ENCODE measurements at regions not wholly inside any gene's neighbourhood (a gene's known extent, or its start where the extent isn't known, plus 50 kb on each side); places are given as distances from the start of the nearest gene placed in this dataset.

DNA sequence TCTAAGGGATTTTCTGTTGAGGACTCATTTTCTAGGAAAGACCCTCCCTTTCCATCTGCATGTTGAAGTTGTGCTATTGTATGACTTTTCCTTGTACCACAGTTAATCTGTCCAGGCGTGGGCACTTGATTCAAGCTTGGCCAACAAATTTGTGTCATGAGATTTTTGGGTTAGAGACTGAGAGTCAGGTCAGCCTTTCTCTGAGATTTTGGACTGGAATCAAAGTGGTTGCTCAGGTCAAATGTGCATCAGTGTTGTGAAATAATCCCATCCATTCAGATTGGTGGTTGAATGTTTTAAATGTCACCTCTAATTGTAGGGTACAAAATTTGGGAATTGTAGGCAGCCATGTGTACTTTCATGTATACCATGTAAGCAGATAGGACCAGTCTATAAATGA, 545.2 kb upstream of the IGFBP7 start:
- intact Hi-C loops (cut with micrococcal nuclease; ENCODE audit: unreplicated experiment): no loop called here
- H2AFZ ChIP-seq (ENCODE audit: low read length): no peak overlapping the region
- BruUV-seq (replicated peaks): no TSS peak
- no peaks in the 10 kb centered on the region for H3K4me1 ChIP-seq (ENCODE audit: insufficient read depth, low read length, poor library complexity, severe bottlenecking)
- DNase-seq (ENCODE audit: low spot score): no peak
- H3K36me3 ChIP-seq (ENCODE audit: insufficient read depth, low read length): no peaks in the 10 kb centered on the region
- H3K9me3 ChIP-seq (ENCODE audit: low read length): no peaks in the 10 kb centered on the region
- no peak overlapping the region for H3K4me2 ChIP-seq (ENCODE audit: low read length)
- ChIA-PET POLR2A (interaction anchor here (1.1 kb wide), 1 partner anchor 12 kb away, joined by 3 read pairs; no protein-coding TSS in a partner anchor), CTCF (ENCODE audit: unreplicated experiment) (no interaction called here)
- no peak for TF ChIP-seq EZH2phosphoT487 (IDR thresholded peaks at IDR 0.05; ENCODE audit: borderline replicate concordance, low read depth, low read length)
- TF ChIP-seq, protein P1, sequence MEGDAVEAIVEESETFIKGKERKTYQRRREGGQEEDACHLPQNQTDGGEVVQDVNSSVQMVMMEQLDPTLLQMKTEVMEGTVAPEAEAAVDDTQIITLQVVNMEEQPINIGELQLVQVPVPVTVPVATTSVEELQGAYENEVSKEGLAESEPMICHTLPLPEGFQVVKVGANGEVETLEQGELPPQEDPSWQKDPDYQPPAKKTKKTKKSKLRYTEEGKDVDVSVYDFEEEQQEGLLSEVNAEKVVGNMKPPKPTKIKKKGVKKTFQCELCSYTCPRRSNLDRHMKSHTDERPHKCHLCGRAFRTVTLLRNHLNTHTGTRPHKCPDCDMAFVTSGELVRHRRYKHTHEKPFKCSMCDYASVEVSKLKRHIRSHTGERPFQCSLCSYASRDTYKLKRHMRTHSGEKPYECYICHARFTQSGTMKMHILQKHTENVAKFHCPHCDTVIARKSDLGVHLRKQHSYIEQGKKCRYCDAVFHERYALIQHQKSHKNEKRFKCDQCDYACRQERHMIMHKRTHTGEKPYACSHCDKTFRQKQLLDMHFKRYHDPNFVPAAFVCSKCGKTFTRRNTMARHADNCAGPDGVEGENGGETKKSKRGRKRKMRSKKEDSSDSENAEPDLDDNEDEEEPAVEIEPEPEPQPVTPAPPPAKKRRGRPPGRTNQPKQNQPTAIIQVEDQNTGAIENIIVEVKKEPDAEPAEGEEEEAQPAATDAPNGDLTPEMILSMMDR (conservative IDR thresholded peaks at IDR 0.05; ENCODE audit: low read length): no peak
- no peaks in the 10 kb centered on the region for H4K20me1 ChIP-seq (ENCODE audit: insufficient read depth, low read length)
- no peaks in the 10 kb centered on the region; the same call in 1 of the 2 replicates for H3K9me2 ChIP-seq (ENCODE audit: insufficient read depth, low read length)
- H3K27ac ChIP-seq (ENCODE audit: low read depth, low read length, poor library complexity, severe bottlenecking): no peak overlapping the region
- H3K79me2 ChIP-seq (ENCODE audit: insufficient read depth, low read depth, low read length): no peaks in the 10 kb centered on the region
- no peak overlapping the region for H3K4me3 ChIP-seq (ENCODE audit: low read depth, low read length, poor library complexity, severe bottlenecking)

DNA sequence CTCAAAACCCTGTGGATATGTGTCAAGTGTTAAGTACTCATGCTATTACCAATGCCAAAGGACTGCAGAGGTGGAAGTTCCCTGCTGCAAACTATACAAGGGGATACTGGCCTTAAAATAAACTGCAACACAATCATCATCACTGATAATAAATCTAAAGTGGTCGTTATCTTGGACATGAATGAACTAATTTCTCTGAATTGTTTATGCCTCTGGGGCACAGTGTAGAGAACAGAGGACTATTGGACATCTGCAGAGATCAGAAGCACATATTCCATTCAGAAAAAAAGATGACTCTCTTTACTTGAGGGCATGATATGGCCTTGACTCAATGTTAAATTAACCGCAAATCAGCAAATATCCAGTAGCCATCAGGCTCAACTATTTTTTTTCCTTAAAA, 542.6 kb upstream of the IGFBP7 start:
- H3K4me1 ChIP-seq (ENCODE audit: insufficient read depth, low read length, poor library complexity, severe bottlenecking): no peaks in the 10 kb centered on the region
- no peaks in the 10 kb centered on the region for H3K36me3 ChIP-seq (ENCODE audit: insufficient read depth, low read length)
- no peak overlapping the region for H3K4me3 ChIP-seq (ENCODE audit: low read depth, low read length, poor library complexity, severe bottlenecking)
- CTCF ChIA-PET (ENCODE audit: unreplicated experiment): no interaction called here
- no peaks in the 10 kb centered on the region for H4K20me1 ChIP-seq (ENCODE audit: insufficient read depth, low read length)
- no peaks in the 10 kb centered on the region; the same call in 1 of the 2 replicates for H3K9me2 ChIP-seq (ENCODE audit: insufficient read depth, low read length)
- POLR2A ChIA-PET: no interaction called here
- H3K79me2 ChIP-seq (ENCODE audit: insufficient read depth, low read depth, low read length): no peaks in the 10 kb centered on the region
- DNase-seq (ENCODE audit: low spot score): no peak
- no peak for TF ChIP-seq EZH2phosphoT487 (IDR thresholded peaks at IDR 0.05; ENCODE audit: borderline replicate concordance, low read depth, low read length)
- TF ChIP-seq, protein P1 (conservative IDR thresholded peaks at IDR 0.05; ENCODE audit: low read length): no peak
- no peak overlapping the region for H3K27ac ChIP-seq (ENCODE audit: low read depth, low read length, poor library complexity, severe bottlenecking)
- H3K9me3 ChIP-seq (ENCODE audit: low read length): no peaks in the 10 kb centered on the region
- H3K4me2 ChIP-seq (ENCODE audit: low read length): no peak overlapping the region
- H2AFZ ChIP-seq (ENCODE audit: low read length): no peak overlapping the region
- no TSS peak for BruUV-seq (replicated peaks)
- intact Hi-C loops (cut with micrococcal nuclease; ENCODE audit: unreplicated experiment): no loop called here

DNA sequence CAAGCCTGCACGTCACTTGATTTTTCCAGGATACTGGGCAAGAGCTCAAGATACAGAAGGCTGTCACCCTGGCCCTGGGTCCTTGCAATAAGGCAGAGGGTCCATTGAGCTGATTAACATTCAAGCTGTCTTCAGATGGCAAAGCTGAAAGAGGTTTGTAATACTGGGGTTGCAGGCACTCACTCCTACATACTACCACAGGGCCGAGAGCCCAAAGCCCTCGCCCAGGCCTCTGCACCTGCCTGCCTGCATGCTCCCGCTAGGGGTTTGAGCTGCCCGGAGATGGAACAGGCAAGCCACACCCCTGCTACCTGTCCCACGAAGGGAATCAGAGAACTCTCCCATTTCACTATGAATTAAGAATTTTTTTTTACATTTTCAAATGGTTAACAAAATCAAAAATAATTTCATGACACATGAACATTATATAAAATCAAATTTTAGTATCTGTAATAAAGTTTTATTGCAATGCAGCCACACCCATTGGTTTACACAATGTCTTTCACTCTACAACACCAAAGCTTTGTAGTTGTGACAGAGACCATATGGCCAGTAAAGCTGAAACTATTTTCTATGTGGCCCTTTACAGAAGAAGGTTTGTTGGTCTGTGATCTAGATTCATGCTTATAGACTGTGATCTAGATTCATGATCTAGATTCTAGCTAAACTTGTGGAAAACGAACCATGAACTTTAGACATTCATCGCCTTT, 530.4 kb upstream of the IGFBP7 start:
- Histone ChIP-seq H4K20me1 (ENCODE audit: insufficient read depth, low read length) (no peaks in the 10 kb centered on the region), H3K9me3 (ENCODE audit: low read length) (no peaks in the 10 kb centered on the region), H3K9me2 (ENCODE audit: insufficient read depth, low read length) (no peaks in the 10 kb centered on the region), H3K36me3 (ENCODE audit: insufficient read depth, low read length) (no peaks in the 10 kb centered on the region), H3K4me3 (ENCODE audit: low read depth, low read length, poor library complexity, severe bottlenecking) (no peak overlapping the region), H3K4me1 (ENCODE audit: insufficient read depth, low read length, poor library complexity, severe bottlenecking) (no peaks in the 10 kb centered on the region), H3K27ac (ENCODE audit: low read depth, low read length, poor library complexity, severe bottlenecking) (no peak overlapping the region), H3K4me2 (ENCODE audit: low read length) (no peak overlapping the region), H2AFZ (ENCODE audit: low read length) (no peak overlapping the region), H3K79me2 (ENCODE audit: insufficient read depth, low read depth, low read length) (no peaks in the 10 kb centered on the region)
- no peak for DNase-seq (ENCODE audit: low spot score)
- intact Hi-C loops (cut with micrococcal nuclease; ENCODE audit: unreplicated experiment): no loop called here
- ChIA-PET POLR2A (interaction anchor here (1.0 kb wide), 1 partner anchor 38 kb away, joined by 4 read pairs; no protein-coding TSS in a partner anchor), CTCF (ENCODE audit: unreplicated experiment) (no interaction called here)
- no TSS peak for BruUV-seq (replicated peaks)
- no peak for TF ChIP-seq EZH2phosphoT487 (IDR thresholded peaks at IDR 0.05; ENCODE audit: borderline replicate concordance, low read depth, low read length)
- TF ChIP-seq, protein P1 (conservative IDR thresholded peaks at IDR 0.05; ENCODE audit: low read length): no peak
